ENCODE measurements at regions not wholly inside any gene's neighbourhood (a gene's known extent, or its start where the extent isn't known, plus 50 kb on each side); places are given as distances from the start of the nearest gene placed in this dataset.

GRCh38 chr3:104347291-104347690 is 1019.4 kb upstream of the ALCAM start:
- TF ChIP-seq EZH2 (IDR thresholded peaks at IDR 0.05; ENCODE audit: low read depth, low read length, severe bottlenecking), result no peak
- TF ChIP-seq SP2 (IDR thresholded peaks at IDR 0.05; ENCODE audit: low read length), result no peak
- TF ChIP-seq, protein P1, sequence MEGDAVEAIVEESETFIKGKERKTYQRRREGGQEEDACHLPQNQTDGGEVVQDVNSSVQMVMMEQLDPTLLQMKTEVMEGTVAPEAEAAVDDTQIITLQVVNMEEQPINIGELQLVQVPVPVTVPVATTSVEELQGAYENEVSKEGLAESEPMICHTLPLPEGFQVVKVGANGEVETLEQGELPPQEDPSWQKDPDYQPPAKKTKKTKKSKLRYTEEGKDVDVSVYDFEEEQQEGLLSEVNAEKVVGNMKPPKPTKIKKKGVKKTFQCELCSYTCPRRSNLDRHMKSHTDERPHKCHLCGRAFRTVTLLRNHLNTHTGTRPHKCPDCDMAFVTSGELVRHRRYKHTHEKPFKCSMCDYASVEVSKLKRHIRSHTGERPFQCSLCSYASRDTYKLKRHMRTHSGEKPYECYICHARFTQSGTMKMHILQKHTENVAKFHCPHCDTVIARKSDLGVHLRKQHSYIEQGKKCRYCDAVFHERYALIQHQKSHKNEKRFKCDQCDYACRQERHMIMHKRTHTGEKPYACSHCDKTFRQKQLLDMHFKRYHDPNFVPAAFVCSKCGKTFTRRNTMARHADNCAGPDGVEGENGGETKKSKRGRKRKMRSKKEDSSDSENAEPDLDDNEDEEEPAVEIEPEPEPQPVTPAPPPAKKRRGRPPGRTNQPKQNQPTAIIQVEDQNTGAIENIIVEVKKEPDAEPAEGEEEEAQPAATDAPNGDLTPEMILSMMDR (IDR thresholded peaks at IDR 0.05; ENCODE audit: control extremely low read depth in 1 of 3, insufficient read depth in 1 of 3, low read depth in 1 of 3, low read length in 3 of 3), result no peak
